Osteoblast (primary cell): ENCODE measurements at regions not wholly inside any gene's neighbourhood (a gene's known extent, or its start where the extent isn't known, plus 50 kb on each side); places are given as distances from the start of the nearest gene placed in this dataset.

Source experiments
- DNase-seq: peaks from one replicate; pipeline ENCODE4 v3.0.0; 2011; ENCODE audit warnings: low spot score, mixed read lengths; ENCODE audit not compliant: insufficient read length; ENCODE audit errors: missing footprints
- H2AFZ ChIP-seq: 2 replicates; pipeline ENCODE4 v1.6.0; 2011; ENCODE audit warnings: mild to moderate bottlenecking, low read length
- H3K27ac ChIP-seq: 2 replicates; pipeline ENCODE4 v1.5.1; 2011; ENCODE audit warnings: mild to moderate bottlenecking, low read depth, low read length, moderate library complexity
- H3K27me3 ChIP-seq: 2 replicates; pipeline ENCODE4 v1.6.0; 2012; ENCODE audit warnings: mild to moderate bottlenecking, control low read depth, inconsistent platforms, low read length, moderate library complexity; ENCODE audit not compliant: insufficient read depth
- H3K36me3 ChIP-seq: 2 replicates; pipeline ENCODE4 v1.5.1; 2011; ENCODE audit warnings: mild to moderate bottlenecking, low read length, control low read depth, moderate library complexity; ENCODE audit not compliant: insufficient read depth
- H3K4me1 ChIP-seq: 2 replicates; pipeline ENCODE4 v1.5.1; 2011; ENCODE audit warnings: mild to moderate bottlenecking, low read length, control low read depth, moderate library complexity; ENCODE audit not compliant: insufficient read depth
- H3K4me2 ChIP-seq: 2 replicates; pipeline ENCODE4 v1.6.0; 2011; ENCODE audit warnings: mild to moderate bottlenecking, low read length; ENCODE audit not compliant: insufficient read depth
- H3K4me3 ChIP-seq: fragments of 200-600 bp; sonication (generic); 3 replicates; pipeline ENCODE4 v1.5.1; 2012; ENCODE audit warnings: mild to moderate bottlenecking, low read length, inconsistent platforms; ENCODE audit not compliant: insufficient read depth
- H3K79me2 ChIP-seq: 2 replicates; pipeline ENCODE4 v1.6.0; 2012; ENCODE audit warnings: mild to moderate bottlenecking, low read length, control low read depth, inconsistent platforms; ENCODE audit not compliant: insufficient read depth
- H3K9me3 ChIP-seq: 2 replicates; pipeline ENCODE4 v1.5.1; 2011; ENCODE audit warnings: low read depth, low read length, control low read depth
- H4K20me1 ChIP-seq: 2 replicates; pipeline ENCODE4 v1.6.0; 2012; ENCODE audit warnings: mild to moderate bottlenecking, low read length, control low read depth; ENCODE audit not compliant: insufficient read depth
- TF ChIP-seq, protein P1 (sequence below): IDR thresholded peaks from 2 replicates; pipeline ENCODE4 v1.5.1; 2011; ENCODE audit warnings: mild to moderate bottlenecking, low read depth, low read length, moderate library complexity; ENCODE audit errors: extremely low read depth

DNA sequence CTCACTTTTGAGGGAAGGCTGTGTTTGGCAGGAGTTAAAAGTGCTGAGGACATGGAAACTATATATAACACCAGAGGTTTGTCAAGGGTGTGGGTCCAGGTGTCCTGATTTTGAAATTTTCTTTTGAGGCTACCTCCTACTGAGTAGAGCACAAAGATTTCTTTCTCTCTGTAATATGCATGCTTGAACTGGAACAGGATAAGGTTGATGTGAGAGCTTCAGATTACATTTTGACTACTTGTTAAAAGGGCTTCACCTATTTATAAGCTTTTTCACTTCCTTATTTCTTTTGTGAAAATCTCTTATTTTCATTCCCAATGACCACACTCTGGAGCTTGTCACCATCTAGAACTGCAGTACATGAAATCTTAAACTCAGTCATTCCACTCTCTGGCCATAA, 59.8 kb upstream of the PLA2G4A start:
- no peaks in the 10 kb centered on the region for H3K36me3 ChIP-seq
- H3K27ac ChIP-seq: no peak overlapping the region
- no peak overlapping the region for H3K4me3 ChIP-seq
- H3K4me2 ChIP-seq: no peak overlapping the region
- no peaks in the 10 kb centered on the region for H3K4me1 ChIP-seq
- no peak overlapping the region for H2AFZ ChIP-seq
- DNase-seq: no peak
- H4K20me1 ChIP-seq: no peaks in the 10 kb centered on the region
- no peaks in the 10 kb centered on the region for H3K27me3 ChIP-seq
- no peaks in the 10 kb centered on the region for H3K79me2 ChIP-seq
- H3K9me3 ChIP-seq: no peaks in the 10 kb centered on the region
- TF ChIP-seq, protein P1, sequence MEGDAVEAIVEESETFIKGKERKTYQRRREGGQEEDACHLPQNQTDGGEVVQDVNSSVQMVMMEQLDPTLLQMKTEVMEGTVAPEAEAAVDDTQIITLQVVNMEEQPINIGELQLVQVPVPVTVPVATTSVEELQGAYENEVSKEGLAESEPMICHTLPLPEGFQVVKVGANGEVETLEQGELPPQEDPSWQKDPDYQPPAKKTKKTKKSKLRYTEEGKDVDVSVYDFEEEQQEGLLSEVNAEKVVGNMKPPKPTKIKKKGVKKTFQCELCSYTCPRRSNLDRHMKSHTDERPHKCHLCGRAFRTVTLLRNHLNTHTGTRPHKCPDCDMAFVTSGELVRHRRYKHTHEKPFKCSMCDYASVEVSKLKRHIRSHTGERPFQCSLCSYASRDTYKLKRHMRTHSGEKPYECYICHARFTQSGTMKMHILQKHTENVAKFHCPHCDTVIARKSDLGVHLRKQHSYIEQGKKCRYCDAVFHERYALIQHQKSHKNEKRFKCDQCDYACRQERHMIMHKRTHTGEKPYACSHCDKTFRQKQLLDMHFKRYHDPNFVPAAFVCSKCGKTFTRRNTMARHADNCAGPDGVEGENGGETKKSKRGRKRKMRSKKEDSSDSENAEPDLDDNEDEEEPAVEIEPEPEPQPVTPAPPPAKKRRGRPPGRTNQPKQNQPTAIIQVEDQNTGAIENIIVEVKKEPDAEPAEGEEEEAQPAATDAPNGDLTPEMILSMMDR: no peak

DNA sequence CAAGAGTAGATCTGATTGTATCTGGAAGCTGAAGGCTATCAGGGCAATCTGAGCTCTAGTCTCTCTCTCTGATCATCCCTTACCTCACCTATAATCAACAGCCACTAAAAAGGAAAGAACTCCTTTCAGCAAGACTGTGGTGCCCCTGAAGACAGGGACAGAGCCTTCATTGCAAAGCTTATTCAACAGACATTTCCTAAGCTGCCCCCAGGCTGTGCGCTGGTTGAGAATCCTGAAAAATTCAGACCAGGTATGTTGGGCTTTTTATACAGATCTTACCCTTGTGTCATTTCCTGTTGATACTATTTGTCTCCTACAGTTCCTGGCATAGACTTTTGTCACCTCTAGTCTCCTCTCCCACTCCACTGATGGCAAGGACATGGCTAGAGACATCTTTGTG, 63.3 kb upstream of the PLA2G4A start:
- Histone ChIP-seq H3K4me1 (peaks cover 7% of the 10 kb centered on the region), H4K20me1 (no peaks in the 10 kb centered on the region)

DNA sequence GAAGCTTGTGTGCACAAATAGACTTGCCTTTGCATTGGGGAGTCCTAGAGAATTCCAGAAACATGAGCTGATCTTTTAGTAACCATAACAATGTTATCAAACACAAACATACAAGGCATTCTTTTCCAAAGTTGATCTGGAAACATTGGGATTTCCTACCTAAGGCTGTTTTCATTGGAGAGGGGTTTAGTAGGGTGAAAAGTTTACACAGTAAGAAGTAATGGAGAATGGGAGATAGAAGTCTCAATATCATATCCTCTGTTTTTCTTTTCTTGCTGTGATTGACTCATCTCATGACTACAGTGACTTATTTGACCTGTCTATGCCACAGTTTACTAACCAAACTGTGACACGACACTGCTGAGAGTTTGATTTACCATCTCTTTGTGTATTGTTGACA, 65.6 kb upstream of the PLA2G4A start:
- no peaks in the 10 kb centered on the region for H4K20me1 ChIP-seq
- peaks cover 7% of the 10 kb centered on the region for H3K4me1 ChIP-seq
- H3K4me3 ChIP-seq: no peak overlapping the region
- no peak overlapping the region for H2AFZ ChIP-seq
- H3K36me3 ChIP-seq: no peaks in the 10 kb centered on the region
- H3K27ac ChIP-seq: peak overlapping the region; percentile 36
- peak; percentile 88 for DNase-seq
- no peaks in the 10 kb centered on the region for H3K9me3 ChIP-seq
- no peaks in the 10 kb centered on the region for H3K79me2 ChIP-seq
- TF ChIP-seq, protein P1: no peak
- no peaks in the 10 kb centered on the region for H3K27me3 ChIP-seq
- no peak overlapping the region for H3K4me2 ChIP-seq

More for the DNA sequence above, 63.3 kb upstream of the PLA2G4A start:
- Histone ChIP-seq H3K79me2 (no peaks in the 10 kb centered on the region), H3K27me3 (no peaks in the 10 kb centered on the region), H2AFZ (no peak overlapping the region), H3K4me3 (no peak overlapping the region), H3K4me2 (no peak overlapping the region), H3K9me3 (no peaks in the 10 kb centered on the region), H3K36me3 (no peaks in the 10 kb centered on the region), H3K27ac (no peak overlapping the region)
- no peak for DNase-seq
- TF ChIP-seq, protein P1: no peak

DNA sequence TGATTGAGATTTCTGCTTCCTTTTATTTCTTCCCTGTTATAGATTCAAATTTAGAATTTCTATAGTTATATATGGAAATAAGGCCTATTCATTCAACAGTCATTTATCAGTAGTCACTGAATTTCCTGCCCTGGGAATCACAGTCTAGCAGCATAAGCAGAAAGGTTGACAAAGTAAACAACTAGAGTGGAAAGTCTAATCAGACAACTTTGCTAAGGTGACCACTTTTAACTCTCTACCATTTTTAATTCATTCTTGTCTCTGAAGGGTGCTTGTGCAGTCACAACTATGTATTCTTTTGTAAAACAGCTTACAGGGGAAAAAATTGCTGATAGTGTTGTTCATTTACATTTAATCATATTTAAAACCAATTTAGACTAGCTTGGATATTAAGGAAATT, 66.1 kb upstream of the PLA2G4A start:
- Histone ChIP-seq H2AFZ (no peak overlapping the region), H3K4me1 (peaks cover 7% of the 10 kb centered on the region), H3K4me3 (no peak overlapping the region), H3K4me2 (no peak overlapping the region), H3K79me2 (no peaks in the 10 kb centered on the region), H3K27ac (peak overlapping the region; percentile 36), H3K9me3 (no peaks in the 10 kb centered on the region), H4K20me1 (no peaks in the 10 kb centered on the region), H3K27me3 (no peaks in the 10 kb centered on the region), H3K36me3 (no peaks in the 10 kb centered on the region)
- TF ChIP-seq, protein P1: no peak
- no peak for DNase-seq
